D721Med (cell line): ENCODE measurements at regions not wholly inside any gene's neighbourhood (a gene's known extent, or its start where the extent isn't known, plus 50 kb on each side); places are given as distances from the start of the nearest gene placed in this dataset.

Source experiments
- DNase-seq: peaks from one replicate; pipeline ENCODE4 v3.0.0; 2011; ENCODE audit warnings: low spot score; ENCODE audit not compliant: insufficient read length
- FAIRE-seq: peaks from 2 replicates; lab custom pipeline; 2011; peaks lifted over from hg19 to GRCh38; lab: Jason Lieb, UNC
- TF ChIP-seq, protein P1 (sequence below): IDR thresholded peaks from 2 replicates; pipeline ENCODE4 v1.5.1; 2012; ENCODE audit warnings: mild to moderate bottlenecking, control low read depth; ENCODE audit not compliant: insufficient read depth; ENCODE audit errors: missing control alignments

DNA sequence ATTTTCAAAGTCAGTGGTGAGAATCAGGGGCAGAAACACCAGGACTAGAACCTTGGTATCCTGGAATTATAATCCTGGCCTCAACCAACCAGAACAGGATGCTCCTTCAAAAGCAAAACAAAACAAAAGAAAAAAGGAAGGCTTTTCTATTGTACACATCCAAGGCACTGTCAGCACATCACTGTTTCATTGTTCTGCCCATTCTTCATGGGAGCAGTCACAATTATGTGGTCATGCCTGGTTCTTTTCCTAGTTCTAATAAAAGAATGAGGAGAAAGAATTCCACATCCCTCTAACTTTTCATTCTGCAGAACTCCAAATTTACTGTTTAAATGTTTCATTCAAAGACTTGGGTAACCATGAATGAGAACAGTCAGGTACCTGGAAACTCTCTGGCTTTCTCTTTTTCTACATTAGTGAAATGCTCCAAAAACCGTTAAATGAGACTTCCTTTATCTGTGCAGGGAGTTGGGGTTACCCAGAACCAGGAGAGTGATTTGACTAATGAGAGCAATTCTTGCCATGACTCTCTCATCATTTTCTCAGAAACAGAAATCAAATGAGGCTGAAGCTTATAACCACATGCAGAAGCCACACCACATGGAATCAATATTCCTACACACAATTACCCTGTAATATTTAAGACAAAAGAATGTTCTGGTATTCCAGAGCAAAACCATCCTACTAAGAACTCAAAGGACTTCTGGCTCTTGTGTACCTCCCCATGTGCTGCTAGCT lies 110.9 kb upstream of the CCDC150 start:
- no peak for DNase-seq
- FAIRE-seq, result no peak
- TF ChIP-seq, protein P1, sequence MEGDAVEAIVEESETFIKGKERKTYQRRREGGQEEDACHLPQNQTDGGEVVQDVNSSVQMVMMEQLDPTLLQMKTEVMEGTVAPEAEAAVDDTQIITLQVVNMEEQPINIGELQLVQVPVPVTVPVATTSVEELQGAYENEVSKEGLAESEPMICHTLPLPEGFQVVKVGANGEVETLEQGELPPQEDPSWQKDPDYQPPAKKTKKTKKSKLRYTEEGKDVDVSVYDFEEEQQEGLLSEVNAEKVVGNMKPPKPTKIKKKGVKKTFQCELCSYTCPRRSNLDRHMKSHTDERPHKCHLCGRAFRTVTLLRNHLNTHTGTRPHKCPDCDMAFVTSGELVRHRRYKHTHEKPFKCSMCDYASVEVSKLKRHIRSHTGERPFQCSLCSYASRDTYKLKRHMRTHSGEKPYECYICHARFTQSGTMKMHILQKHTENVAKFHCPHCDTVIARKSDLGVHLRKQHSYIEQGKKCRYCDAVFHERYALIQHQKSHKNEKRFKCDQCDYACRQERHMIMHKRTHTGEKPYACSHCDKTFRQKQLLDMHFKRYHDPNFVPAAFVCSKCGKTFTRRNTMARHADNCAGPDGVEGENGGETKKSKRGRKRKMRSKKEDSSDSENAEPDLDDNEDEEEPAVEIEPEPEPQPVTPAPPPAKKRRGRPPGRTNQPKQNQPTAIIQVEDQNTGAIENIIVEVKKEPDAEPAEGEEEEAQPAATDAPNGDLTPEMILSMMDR, result no peak

DNA sequence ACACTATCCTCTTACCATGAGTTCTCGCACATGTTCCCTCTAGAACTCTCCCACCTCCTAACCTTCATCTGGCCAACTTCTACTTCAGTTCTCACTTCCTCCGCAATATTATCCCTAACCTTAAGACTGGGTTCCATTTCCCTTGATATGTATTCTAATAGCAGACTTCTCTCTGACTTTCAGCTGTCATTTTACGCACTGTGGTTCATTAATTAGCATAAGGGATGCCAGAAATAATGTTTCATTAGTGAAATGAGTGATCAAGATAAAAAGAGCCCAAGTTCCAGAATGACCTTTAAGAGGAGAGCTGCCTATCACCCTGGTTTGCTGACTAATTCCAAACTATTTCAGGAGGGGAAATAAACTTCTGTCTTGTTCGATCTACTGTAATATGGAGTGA lies 108.6 kb upstream of the CCDC150 start:
- DNase-seq (no peak), FAIRE-seq (no peak)
- TF ChIP-seq, protein P1, result no peak

DNA sequence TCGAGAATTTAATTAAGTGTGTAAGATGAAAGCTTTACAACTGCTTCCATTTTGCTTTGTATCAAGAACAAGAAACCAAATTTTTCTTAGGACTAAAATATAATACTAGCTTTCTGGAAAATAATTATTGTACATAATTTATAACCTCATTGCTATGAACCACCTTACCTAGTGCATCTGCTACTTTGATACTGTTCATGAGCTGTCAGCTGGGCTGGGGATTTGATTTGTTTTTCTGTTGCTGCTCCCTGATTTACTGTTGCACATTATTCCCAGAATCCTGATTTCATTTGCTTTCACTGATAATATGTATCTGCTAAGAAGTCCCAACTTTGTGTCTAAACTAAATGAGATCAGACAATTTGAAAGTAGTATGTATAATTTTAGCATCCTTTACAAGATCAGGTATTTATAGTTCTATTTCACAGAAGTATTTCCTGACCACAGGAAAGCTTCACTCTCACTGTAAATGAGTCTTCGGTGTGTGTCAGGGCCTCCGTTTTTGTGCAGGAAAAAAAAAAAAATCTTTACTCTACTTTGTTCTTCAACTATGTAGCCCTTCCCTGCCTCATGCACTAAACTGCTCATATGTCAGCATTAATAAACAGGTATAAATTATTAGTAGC lies 105.6 kb upstream of the CCDC150 start:
- DNase-seq (no peak), FAIRE-seq (no peak)
- TF ChIP-seq, protein P1, result no peak

DNA sequence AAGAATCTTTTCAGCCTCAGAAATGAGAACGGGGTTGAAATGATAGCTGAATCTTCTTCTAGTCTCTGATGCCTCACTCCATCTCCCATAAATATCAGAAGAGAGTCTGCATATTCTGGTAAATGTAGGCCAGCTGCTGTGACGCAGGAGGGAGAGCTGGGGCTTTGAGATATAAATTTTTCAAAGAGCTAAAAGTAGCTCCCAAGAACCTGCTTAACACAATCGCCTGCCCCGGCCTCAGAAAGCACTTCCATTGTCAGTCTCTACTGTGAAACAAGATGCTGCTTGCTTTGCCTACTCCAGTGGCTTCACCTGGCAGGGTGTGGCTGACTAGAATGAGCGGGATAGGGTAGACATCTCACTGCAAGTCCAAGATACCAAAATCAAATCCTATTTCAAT lies 105.0 kb upstream of the CCDC150 start:
- FAIRE-seq (no peak), DNase-seq (no peak)
- TF ChIP-seq, protein P1, result no peak

DNA sequence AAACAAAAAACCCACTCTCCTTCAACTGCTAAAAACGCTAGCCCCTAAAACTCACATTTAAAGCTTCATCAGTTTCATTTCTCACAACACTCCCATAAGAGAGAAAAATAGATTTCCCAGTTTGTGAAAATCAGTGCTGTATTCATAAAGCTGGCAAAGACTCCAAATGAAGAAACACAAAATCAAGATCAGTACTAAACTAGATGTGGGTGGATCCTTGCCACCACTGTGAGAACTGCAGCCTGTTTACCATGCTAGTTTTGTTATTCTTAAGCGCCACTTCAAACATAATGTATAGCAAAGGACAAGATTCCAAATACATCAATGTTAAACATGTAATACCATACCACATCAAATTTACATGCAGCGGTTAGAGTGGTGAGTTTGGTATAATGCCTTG lies 104.5 kb upstream of the CCDC150 start:
- TF ChIP-seq, protein P1, result no peak
- no peak for DNase-seq
- FAIRE-seq, result no peak

DNA sequence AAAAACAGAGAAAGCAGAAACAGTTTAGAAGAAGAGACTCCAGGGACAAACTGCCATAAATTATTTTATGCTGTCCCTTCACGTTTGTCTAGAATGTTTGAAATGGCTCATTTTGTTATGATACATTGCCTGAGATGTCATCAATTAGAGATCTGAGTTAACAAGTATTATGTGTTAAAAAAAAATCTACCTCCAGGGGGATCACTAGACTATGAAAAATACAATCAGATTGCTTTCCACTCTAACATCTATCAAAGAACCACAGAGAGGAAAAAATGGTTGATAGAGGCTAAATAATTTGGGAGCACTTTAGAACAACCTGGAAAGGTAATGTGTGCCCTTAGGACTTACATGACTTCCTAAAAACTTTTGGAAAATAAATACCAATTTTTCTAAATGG lies 103.8 kb upstream of the CCDC150 start:
- FAIRE-seq (no peak), DNase-seq (no peak)
- TF ChIP-seq, protein P1, result peak; percentile 32

DNA sequence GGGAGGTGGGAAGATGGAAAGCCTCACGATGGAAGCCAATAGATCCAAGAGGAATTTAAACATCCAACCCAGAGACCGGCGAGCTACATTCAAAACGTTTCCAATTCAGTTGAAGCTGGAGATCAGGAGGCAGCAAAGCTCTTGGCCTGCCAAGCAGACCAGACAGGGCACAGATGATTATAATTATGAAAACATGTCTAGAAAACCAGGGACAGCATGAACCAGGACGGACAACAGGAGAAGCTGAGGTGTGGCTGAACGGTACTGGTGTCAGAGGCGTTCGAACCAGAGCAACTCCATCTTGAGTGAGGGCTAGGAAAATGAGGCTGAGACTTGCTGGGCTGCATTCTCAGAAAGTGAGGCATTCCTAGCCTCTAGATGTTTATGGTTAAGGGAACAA lies 102.2 kb upstream of the CCDC150 start:
- DNase-seq (no peak), FAIRE-seq (no peak)
- TF ChIP-seq, protein P1, result no peak
